Astrocyte (in vitro differentiated cells and primary cell): ENCODE measurements at regions not wholly inside any gene's neighbourhood (a gene's known extent, or its start where the extent isn't known, plus 50 kb on each side); places are given as distances from the start of the nearest gene placed in this dataset.

Experiments
- DNase-seq: peaks from one replicate; pipeline ENCODE4 v3.0.0-alpha.2; 2010; ENCODE audit warnings: low read depth
- FAIRE-seq: peaks from 2 replicates; lab custom pipeline; 2011; peaks lifted over from hg19 to GRCh38; lab: Jason Lieb, UNC
- H2AFZ ChIP-seq: 2 replicates; pipeline ENCODE4 v1.6.0; 2012; ENCODE audit warnings: low read depth, low read length, inconsistent platforms
- H3K27ac ChIP-seq: 2 replicates; pipeline ENCODE4 v1.5.1; 2011; ENCODE audit warnings: low read depth, low read length, inconsistent platforms
- H3K27me3 ChIP-seq: 2 replicates; pipeline ENCODE4 v1.6.0; 2011; ENCODE audit warnings: low read length, inconsistent platforms; ENCODE audit not compliant: insufficient read depth
- H3K36me3 ChIP-seq: 2 replicates; pipeline ENCODE4 v1.5.1; 2011; ENCODE audit warnings: low read length, inconsistent platforms; ENCODE audit not compliant: insufficient read depth
- H3K4me1 ChIP-seq: 2 replicates; pipeline ENCODE4 v1.5.1; 2011; ENCODE audit warnings: low read length, inconsistent platforms; ENCODE audit not compliant: insufficient read depth
- H3K4me2 ChIP-seq: 2 replicates; pipeline ENCODE4 v1.6.0; 2012; ENCODE audit warnings: low read length, inconsistent platforms
- H3K4me3 ChIP-seq: 2 replicates; pipeline ENCODE4 v1.5.1; 2011; ENCODE audit warnings: low read depth, mild to moderate bottlenecking, low read length, inconsistent platforms; ENCODE audit not compliant: insufficient read depth
- H3K79me2 ChIP-seq: 2 replicates; pipeline ENCODE4 v1.6.0; 2012; ENCODE audit warnings: mild to moderate bottlenecking, low read length, inconsistent platforms; ENCODE audit not compliant: insufficient read depth
- H3K9ac ChIP-seq: 2 replicates; pipeline ENCODE4 v1.6.0; 2012; ENCODE audit warnings: mild to moderate bottlenecking, low read length, inconsistent platforms
- H3K9me3 ChIP-seq: 2 replicates; pipeline ENCODE4 v1.5.1; 2012; ENCODE audit warnings: low read depth, mild to moderate bottlenecking, low read length, inconsistent platforms; ENCODE audit not compliant: insufficient read depth
- H4K20me1 ChIP-seq: 2 replicates; pipeline ENCODE4 v1.6.0; 2012; ENCODE audit warnings: low read length, inconsistent platforms; ENCODE audit not compliant: insufficient read depth
- H3K27ac Mint-ChIP-seq: one replicate; pipeline ENCODE4 v1.8.0; 2021; ENCODE audit warnings: mild to moderate bottlenecking, mixed read lengths; ENCODE audit not compliant: unreplicated experiment
- H3K27me3 Mint-ChIP-seq: one replicate; pipeline ENCODE4 v1.8.0; 2021; ENCODE audit warnings: low read depth, mixed read lengths; ENCODE audit not compliant: unreplicated experiment
- H3K36me3 Mint-ChIP-seq: one replicate; pipeline ENCODE4 v1.8.0; 2021; ENCODE audit warnings: low read depth, mixed read lengths; ENCODE audit not compliant: unreplicated experiment
- H3K4me1 Mint-ChIP-seq: one replicate; pipeline ENCODE4 v1.8.0; 2021; ENCODE audit warnings: low read depth, mixed read lengths; ENCODE audit not compliant: unreplicated experiment
- H3K4me3 Mint-ChIP-seq: one replicate; pipeline ENCODE4 v1.8.0; 2021; ENCODE audit warnings: mild to moderate bottlenecking, moderate library complexity, mixed read lengths; ENCODE audit not compliant: unreplicated experiment
- H3K9me3 Mint-ChIP-seq: one replicate; pipeline ENCODE4 v1.8.0; 2021; ENCODE audit warnings: mild to moderate bottlenecking, mixed read lengths; ENCODE audit not compliant: unreplicated experiment
- EZH2 ChIP-seq: IDR thresholded peaks from 2 replicates; pipeline ENCODE4 v1.6.1; 2012; ENCODE audit warnings: mild to moderate bottlenecking, low read length, inconsistent platforms; ENCODE audit not compliant: insufficient read depth
- TF ChIP-seq, protein P1 (sequence below): IDR thresholded peaks from 2 replicates; pipeline ENCODE4 v1.5.1; 2011; ENCODE audit warnings: low read depth, mild to moderate bottlenecking, inconsistent platforms, low read length, moderate library complexity; ENCODE audit not compliant: insufficient read depth

GRCh38 chr10:21042536-21042935 is 145.4 kb upstream of the NEBL start:
- Histone ChIP-seq H3K4me3 (no peak overlapping the region), H4K20me1 (no peaks in the 10 kb centered on the region), H3K27me3 (no peaks in the 10 kb centered on the region), H3K9ac (no peak overlapping the region), H3K9me3 (no peaks in the 10 kb centered on the region), H2AFZ (no peak overlapping the region), H3K4me1 (peaks cover under 1% of the 10 kb centered on the region), H3K27ac (no peak overlapping the region), H3K79me2 (no peaks in the 10 kb centered on the region), H3K36me3 (no peaks in the 10 kb centered on the region), H3K4me2 (no peak overlapping the region)
- FAIRE-seq (no peak), DNase-seq (no peak)
- Mint-ChIP-seq H3K9me3 (no peaks in the 10 kb centered on the region), H3K4me3 (no peak overlapping the region), H3K36me3 (no peaks in the 10 kb centered on the region), H3K4me1 (peaks cover 10% of the 10 kb centered on the region), H3K27me3 (no peaks in the 10 kb centered on the region), H3K27ac (no peak overlapping the region)
- no peak for TF ChIP-seq EZH2
- TF ChIP-seq, protein P1, sequence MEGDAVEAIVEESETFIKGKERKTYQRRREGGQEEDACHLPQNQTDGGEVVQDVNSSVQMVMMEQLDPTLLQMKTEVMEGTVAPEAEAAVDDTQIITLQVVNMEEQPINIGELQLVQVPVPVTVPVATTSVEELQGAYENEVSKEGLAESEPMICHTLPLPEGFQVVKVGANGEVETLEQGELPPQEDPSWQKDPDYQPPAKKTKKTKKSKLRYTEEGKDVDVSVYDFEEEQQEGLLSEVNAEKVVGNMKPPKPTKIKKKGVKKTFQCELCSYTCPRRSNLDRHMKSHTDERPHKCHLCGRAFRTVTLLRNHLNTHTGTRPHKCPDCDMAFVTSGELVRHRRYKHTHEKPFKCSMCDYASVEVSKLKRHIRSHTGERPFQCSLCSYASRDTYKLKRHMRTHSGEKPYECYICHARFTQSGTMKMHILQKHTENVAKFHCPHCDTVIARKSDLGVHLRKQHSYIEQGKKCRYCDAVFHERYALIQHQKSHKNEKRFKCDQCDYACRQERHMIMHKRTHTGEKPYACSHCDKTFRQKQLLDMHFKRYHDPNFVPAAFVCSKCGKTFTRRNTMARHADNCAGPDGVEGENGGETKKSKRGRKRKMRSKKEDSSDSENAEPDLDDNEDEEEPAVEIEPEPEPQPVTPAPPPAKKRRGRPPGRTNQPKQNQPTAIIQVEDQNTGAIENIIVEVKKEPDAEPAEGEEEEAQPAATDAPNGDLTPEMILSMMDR, result no peak

DNA sequence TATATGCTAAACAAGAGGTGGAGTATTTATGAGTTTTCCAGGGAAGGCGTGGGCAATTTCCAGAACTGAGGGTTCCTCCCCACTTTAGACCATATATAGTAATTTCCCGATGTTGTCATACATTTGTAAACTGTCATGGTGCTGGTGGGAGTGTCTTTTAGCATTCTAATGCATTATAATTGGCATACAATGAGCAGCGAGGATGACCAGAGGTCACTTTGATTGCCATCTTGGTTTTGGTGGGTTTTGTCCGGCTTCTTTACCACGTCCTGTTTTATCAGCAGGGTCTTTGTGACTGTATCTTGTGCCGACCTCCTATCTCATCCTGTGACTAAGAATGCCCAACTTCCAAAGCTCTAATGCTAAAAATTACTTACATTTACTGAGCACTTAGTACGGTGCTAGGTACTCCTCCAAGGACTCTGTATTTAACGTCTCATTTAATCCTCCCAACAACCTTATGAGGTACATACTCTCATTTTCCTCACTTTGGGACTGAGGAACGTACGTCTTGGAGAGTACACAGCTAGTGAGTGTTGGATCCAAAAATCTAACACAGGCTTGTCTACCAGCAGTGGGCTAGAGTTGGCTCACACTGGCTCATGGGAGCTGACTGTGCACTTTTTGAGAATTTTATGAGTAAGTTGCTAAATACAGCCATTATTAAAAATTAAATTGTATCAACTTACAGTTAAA is 144.8 kb upstream of the NEBL start:
- Mint-ChIP-seq H3K27me3 (no peaks in the 10 kb centered on the region), H3K27ac (no peak overlapping the region), H3K36me3 (no peaks in the 10 kb centered on the region), H3K4me1 (peaks cover 4% of the 10 kb centered on the region), H3K4me3 (no peak overlapping the region), H3K9me3 (no peaks in the 10 kb centered on the region)
- no peaks in the 10 kb centered on the region for H4K20me1 ChIP-seq
- no peaks in the 10 kb centered on the region for H3K27me3 ChIP-seq
- FAIRE-seq (no peak), DNase-seq (no peak)
- H3K9ac ChIP-seq, result no peak overlapping the region
- no peak overlapping the region for H3K4me3 ChIP-seq
- H3K79me2 ChIP-seq, result no peaks in the 10 kb centered on the region
- H3K9me3 ChIP-seq, result no peaks in the 10 kb centered on the region
- H3K4me2 ChIP-seq, result no peak overlapping the region
- no peak overlapping the region for H2AFZ ChIP-seq
- H3K4me1 ChIP-seq, result no peaks in the 10 kb centered on the region
- TF ChIP-seq, protein P1, result no peak
- no peak for TF ChIP-seq EZH2
- H3K27ac ChIP-seq, result no peak overlapping the region
- no peaks in the 10 kb centered on the region for H3K36me3 ChIP-seq

DNA sequence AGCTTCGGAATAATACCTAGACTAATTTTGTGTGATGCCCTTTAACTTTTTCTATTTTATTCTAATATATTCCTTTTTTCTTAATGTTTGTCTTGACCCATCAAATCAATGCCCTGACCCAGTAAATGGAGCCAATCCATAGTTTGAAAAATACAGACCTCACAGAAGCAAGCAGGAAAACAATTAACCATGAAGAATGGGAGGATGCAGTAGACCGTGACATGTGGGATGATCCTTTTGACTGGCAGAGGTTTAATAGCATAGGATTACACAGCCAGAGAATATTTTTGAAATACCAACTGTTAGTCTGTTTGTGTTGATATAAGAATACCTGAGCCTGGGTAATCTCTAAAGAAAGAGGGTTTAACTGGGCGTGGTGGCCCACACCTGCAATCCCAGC is 142.6 kb upstream of the NEBL start:
- Histone ChIP-seq H4K20me1 (no peaks in the 10 kb centered on the region), H3K9ac (no peak overlapping the region), H2AFZ (no peak overlapping the region), H3K27ac (no peak overlapping the region), H3K27me3 (no peaks in the 10 kb centered on the region), H3K4me1 (no peaks in the 10 kb centered on the region), H3K4me3 (no peak overlapping the region), H3K79me2 (no peaks in the 10 kb centered on the region), H3K4me2 (no peak overlapping the region), H3K9me3 (no peaks in the 10 kb centered on the region), H3K36me3 (no peaks in the 10 kb centered on the region)
- H3K4me3 Mint-ChIP-seq, result no peak overlapping the region
- no peaks in the 10 kb centered on the region for H3K9me3 Mint-ChIP-seq
- H3K4me1 Mint-ChIP-seq, result peaks cover 2% of the 10 kb centered on the region
- FAIRE-seq (no peak), DNase-seq (no peak)
- H3K27ac Mint-ChIP-seq, result no peak overlapping the region
- H3K36me3 Mint-ChIP-seq, result no peaks in the 10 kb centered on the region
- TF ChIP-seq, protein P1, result no peak
- TF ChIP-seq EZH2, result no peak
- H3K27me3 Mint-ChIP-seq, result no peaks in the 10 kb centered on the region
